GM23338 (cell line): ENCODE measurements at regions not wholly inside any gene's neighbourhood (a gene's known extent, or its start where the extent isn't known, plus 50 kb on each side); places are given as distances from the start of the nearest gene placed in this dataset.

Experiments
- ATAC-seq: fragments of 200-7000 bp; cut with Tn5 transposase; 3 replicates; pipeline ENCODE4 v1.9.1; 2020
- DNase-seq: peaks from one replicate; pipeline ENCODE4 v3.0.0-alpha.2; 2015; ENCODE audit warnings: low spot score
- H2AFZ ChIP-seq: fragments of 200-600 bp; sonication (generic); 2 replicates; pipeline ENCODE4 v1.8.0; 2016; ENCODE audit warnings: antibody characterized with exemption, mild to moderate bottlenecking, moderate library complexity
- H3F3A ChIP-seq: fragments of 200-600 bp; sonication (generic); replicated peaks from 2 replicates; pipeline ENCODE4 v1.8.0; 2017; ENCODE audit warnings: antibody characterized with exemption, mixed run types, low read depth
- H3K27ac ChIP-seq: fragments of 200-600 bp; sonication (generic); 2 replicates; pipeline ENCODE4 v1.6.1; 2016; ENCODE audit warnings: low read depth
- H3K27me3 ChIP-seq: fragments of 200-600 bp; sonication (generic); 2 replicates; pipeline ENCODE4 v1.8.0; 2016; ENCODE audit warnings: mild to moderate bottlenecking, mixed run types, moderate library complexity; ENCODE audit not compliant: insufficient read depth
- H3K36me3 ChIP-seq: fragments of 200-600 bp; sonication (generic); 2 replicates; pipeline ENCODE4 v1.8.0; 2016; ENCODE audit warnings: mild to moderate bottlenecking; ENCODE audit not compliant: insufficient read depth
- H3K4me1 ChIP-seq: fragments of 200-600 bp; sonication (generic); 2 replicates; pipeline ENCODE4 v1.8.0; 2016; ENCODE audit warnings: mild to moderate bottlenecking, moderate library complexity; ENCODE audit not compliant: insufficient read depth
- H3K4me2 ChIP-seq: fragments of 200-600 bp; sonication (generic); 2 replicates; pipeline ENCODE4 v1.7.1; 2017; ENCODE audit warnings: mixed run types
- H3K4me3 ChIP-seq: fragments of 200-600 bp; sonication (generic); 2 replicates; pipeline ENCODE4 v1.6.1; 2016; ENCODE audit warnings: mixed run types
- H3K79me2 ChIP-seq: fragments of 200-600 bp; sonication (generic); replicated peaks from 2 replicates; pipeline ENCODE4 v1.8.0; 2017; ENCODE audit warnings: mild to moderate bottlenecking; ENCODE audit not compliant: insufficient read depth
- H3K9me2 ChIP-seq: fragments of 200-600 bp; sonication (generic); 2 replicates; pipeline ENCODE4 v1.8.0; 2017; ENCODE audit not compliant: insufficient read depth
- H4K20me1 ChIP-seq: fragments of 200-600 bp; sonication (generic); replicated peaks from 2 replicates; pipeline ENCODE4 v1.8.0; 2017; ENCODE audit warnings: mild to moderate bottlenecking; ENCODE audit not compliant: insufficient read depth
- H3K27ac Mint-ChIP-seq: 2 replicates; pipeline ENCODE4 v1.8.0; 2020; ENCODE audit warnings: inconsistent platforms, mild to moderate bottlenecking, moderate library complexity, mixed read lengths
- H3K27me3 Mint-ChIP-seq: 3 replicates; pipeline ENCODE4 v1.8.0; 2022; ENCODE audit warnings: low read depth, mild to moderate bottlenecking, moderate library complexity, mixed read lengths, inconsistent platforms; ENCODE audit not compliant: insufficient read depth, poor library complexity
- H3K36me3 Mint-ChIP-seq: 3 replicates; pipeline ENCODE4 v1.8.0; 2021; ENCODE audit warnings: low read depth, mild to moderate bottlenecking, inconsistent platforms, moderate library complexity, mixed read lengths
- H3K4me1 Mint-ChIP-seq: 3 replicates; pipeline ENCODE4 v1.8.0; 2020; ENCODE audit warnings: mild to moderate bottlenecking, inconsistent platforms, mixed read lengths
- H3K4me3 Mint-ChIP-seq: 3 replicates; pipeline ENCODE4 v1.8.0; 2021; ENCODE audit warnings: moderate library complexity, mild to moderate bottlenecking, inconsistent platforms, mixed read lengths
- H3K9me3 Mint-ChIP-seq: 3 replicates; pipeline ENCODE4 v1.8.0; 2020; ENCODE audit warnings: moderate library complexity, mild to moderate bottlenecking, inconsistent platforms, mixed read lengths
- CREB1 ChIP-seq: fragments of 250-450 bp; sonication (Bioruptor Pico); IDR thresholded peaks from 2 replicates; pipeline ENCODE4 v1.5.0; 2020; ENCODE audit warnings: low read depth, mild to moderate bottlenecking, moderate library complexity
- ETS1 ChIP-seq: IDR thresholded peaks from 2 replicates; pipeline ENCODE4 v1.6.1; 2016; ENCODE audit warnings: antibody characterized with exemption
- EZH2 ChIP-seq: fragments of 200-600 bp; sonication (generic); IDR thresholded peaks from one replicate; pipeline ENCODE4 v1.8.0; 2017; ENCODE audit warnings: antibody characterized with exemption, mild to moderate bottlenecking, low read depth; ENCODE audit not compliant: unreplicated experiment
- EZH2phosphoT487 ChIP-seq: fragments of 200-600 bp; sonication (generic); IDR thresholded peaks from one replicate; pipeline ENCODE4 v1.8.1; 2018; ENCODE audit warnings: antibody characterized with exemption; ENCODE audit not compliant: unreplicated experiment
- JUNB ChIP-seq: IDR thresholded peaks from one replicate; pipeline ENCODE4 v1.6.1; 2016; ENCODE audit warnings: antibody characterized with exemption; ENCODE audit not compliant: unreplicated experiment
- NANOG ChIP-seq: IDR thresholded peaks from 2 replicates; pipeline ENCODE4 v1.6.1; 2016; ENCODE audit warnings: antibody characterized with exemption, borderline replicate concordance
- POLR2AphosphoS5 ChIP-seq: IDR thresholded peaks from 2 replicates; pipeline ENCODE4 v1.6.1; 2016; ENCODE audit warnings: antibody characterized with exemption, low read depth
- REST ChIP-seq: IDR thresholded peaks from one replicate; pipeline ENCODE4 v1.6.1; 2018; ENCODE audit warnings: antibody characterized with exemption; ENCODE audit not compliant: unreplicated experiment
- STAT1 ChIP-seq: IDR thresholded peaks from one replicate; pipeline ENCODE4 v1.6.1; 2016; ENCODE audit warnings: antibody characterized with exemption; ENCODE audit not compliant: unreplicated experiment
- ZNF114 ChIP-seq: fragments of 250-450 bp; sonication (Bioruptor Pico); IDR thresholded peaks from 2 replicates; pipeline ENCODE4 v1.5.0; 2020; ENCODE audit warnings: mild to moderate bottlenecking, moderate library complexity
- ZNF331 ChIP-seq: fragments of 250-450 bp; sonication (Bioruptor Pico); IDR thresholded peaks from 2 replicates; pipeline ENCODE4 v1.5.0; 2020; ENCODE audit warnings: low read depth, mild to moderate bottlenecking, moderate library complexity
- ZNF462 ChIP-seq: fragments of 250-450 bp; sonication (Bioruptor Pico); IDR thresholded peaks from 2 replicates; pipeline ENCODE4 v1.5.0; 2020; ENCODE audit warnings: mild to moderate bottlenecking, moderate library complexity
- TF ChIP-seq, protein P1 (sequence below), 2 experiments: fragments of 200-600 bp in 1 of 2; sonication (generic) in 1 of 2; conservative IDR thresholded peaks; 2 replicates each; pipeline versions ENCODE4 v1.5.1 to v1.6.1; 2016 to 2017; ENCODE audit warnings: antibody characterized with exemption in 2 of 2, low read depth in 2 of 2, mild to moderate bottlenecking in 2 of 2, moderate library complexity in 1 of 2

DNA sequence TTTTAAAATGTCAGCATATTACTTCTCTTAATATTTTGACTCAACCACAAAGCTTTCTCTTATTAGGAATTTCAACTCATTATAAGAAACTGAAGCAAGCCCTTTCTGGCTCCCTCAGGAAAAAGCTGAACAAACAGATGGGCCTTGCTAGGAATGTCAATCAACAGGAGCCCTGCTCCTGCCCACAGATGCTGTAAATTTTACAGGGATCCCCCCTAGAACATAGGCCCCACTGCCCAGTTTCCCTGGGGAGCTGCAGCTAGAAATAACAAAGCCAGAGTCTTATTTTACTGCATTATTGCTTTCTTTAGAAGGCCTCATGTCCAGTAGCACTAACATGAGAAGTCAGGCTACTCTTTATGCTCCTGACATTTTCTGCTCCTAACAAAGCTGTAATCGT is 103.8 kb downstream of the PCSK1 start:
- Histone ChIP-seq H3K4me3 (no peak overlapping the region), H3K27me3 (no peaks in the 10 kb centered on the region), H3F3A (no peaks in the 10 kb centered on the region), H3K4me1 (no peaks in the 10 kb centered on the region), H3K9me2 (no peaks in the 10 kb centered on the region), H3K79me2 (no peaks in the 10 kb centered on the region), H3K36me3 (no peaks in the 10 kb centered on the region), H4K20me1 (no peaks in the 10 kb centered on the region), H3K4me2 (no peak overlapping the region), H3K27ac (no peak overlapping the region), H2AFZ (no peak overlapping the region)
- Mint-ChIP-seq H3K27me3 (no peaks in the 10 kb centered on the region), H3K4me3 (no peak overlapping the region), H3K27ac (no peak overlapping the region), H3K9me3 (no peaks in the 10 kb centered on the region), H3K36me3 (no peaks in the 10 kb centered on the region), H3K4me1 (peaks cover 6% of the 10 kb centered on the region; the same call in 1 of the 3 replicates)
- TF ChIP-seq, protein P1, sequence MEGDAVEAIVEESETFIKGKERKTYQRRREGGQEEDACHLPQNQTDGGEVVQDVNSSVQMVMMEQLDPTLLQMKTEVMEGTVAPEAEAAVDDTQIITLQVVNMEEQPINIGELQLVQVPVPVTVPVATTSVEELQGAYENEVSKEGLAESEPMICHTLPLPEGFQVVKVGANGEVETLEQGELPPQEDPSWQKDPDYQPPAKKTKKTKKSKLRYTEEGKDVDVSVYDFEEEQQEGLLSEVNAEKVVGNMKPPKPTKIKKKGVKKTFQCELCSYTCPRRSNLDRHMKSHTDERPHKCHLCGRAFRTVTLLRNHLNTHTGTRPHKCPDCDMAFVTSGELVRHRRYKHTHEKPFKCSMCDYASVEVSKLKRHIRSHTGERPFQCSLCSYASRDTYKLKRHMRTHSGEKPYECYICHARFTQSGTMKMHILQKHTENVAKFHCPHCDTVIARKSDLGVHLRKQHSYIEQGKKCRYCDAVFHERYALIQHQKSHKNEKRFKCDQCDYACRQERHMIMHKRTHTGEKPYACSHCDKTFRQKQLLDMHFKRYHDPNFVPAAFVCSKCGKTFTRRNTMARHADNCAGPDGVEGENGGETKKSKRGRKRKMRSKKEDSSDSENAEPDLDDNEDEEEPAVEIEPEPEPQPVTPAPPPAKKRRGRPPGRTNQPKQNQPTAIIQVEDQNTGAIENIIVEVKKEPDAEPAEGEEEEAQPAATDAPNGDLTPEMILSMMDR (conservative IDR thresholded peaks at IDR 0.05; ENCODE audit: low read depth in 2 of 2), result no peak
- TF ChIP-seq ETS1 (no peak), REST (no peak), ZNF114 (CRISPR knock-in tag) (no peak), ZNF331 (no peak), EZH2phosphoT487 (no peak), EZH2 (no peak), POLR2AphosphoS5 (no peak), JUNB (no peak), CREB1 (CRISPR knock-in tag) (no peak), STAT1 (no peak), ZNF462 (CRISPR knock-in tag) (no peak), NANOG (no peak)
- no peak for DNase-seq
- no peak for ATAC-seq
